HCT116 (cell line): ENCODE measurements at regions not wholly inside any gene's neighbourhood (a gene's known extent, or its start where the extent isn't known, plus 50 kb on each side); places are given as distances from the start of the nearest gene placed in this dataset.

ENCODE experiments used
- CBX3 ChIP-seq: IDR thresholded peaks from 2 replicates; pipeline ENCODE4 v1.6.1; 2012; ENCODE audit warnings: low read depth
- EZH2 ChIP-seq: fragments of 200-600 bp; sonication (generic); IDR thresholded peaks from 2 replicates; pipeline ENCODE4 v1.6.1; 2017; ENCODE audit warnings: antibody characterized with exemption, mixed run types
- EZH2phosphoT487 ChIP-seq: fragments of 200-600 bp; IDR thresholded peaks from 2 replicates; pipeline ENCODE4 v1.6.1; 2018; ENCODE audit warnings: antibody characterized with exemption, borderline replicate concordance
- POLR2A ChIP-seq: IDR thresholded peaks from 2 replicates; pipeline ENCODE4 v1.7.0; 2011; ENCODE audit warnings: borderline replicate concordance; ENCODE audit not compliant: insufficient read depth, insufficient read length; ENCODE audit errors: extremely low read depth
- RAD21 ChIP-seq: IDR thresholded peaks from 2 replicates; pipeline ENCODE4 v1.6.1; 2012; ENCODE audit warnings: low read depth, mild to moderate bottlenecking
- SIN3A ChIP-seq: IDR thresholded peaks from 2 replicates; pipeline ENCODE4 v1.6.1; 2012; ENCODE audit warnings: low read depth
- ZNF274 ChIP-seq: fragments of 200-500 bp; sonication (Bioruptor generic); IDR thresholded peaks from 2 replicates; pipeline ENCODE4 v1.6.1; 2014; ENCODE audit warnings: mild to moderate bottlenecking, low read depth, low read length, inconsistent platforms
- TF ChIP-seq, protein P1 (sequence below), 3 experiments: fragments of 200-600 bp in 1 of 3; sonication (generic) in 1 of 3; IDR thresholded peaks in 2 of 3; conservative IDR thresholded peaks in 1 of 3; 2 replicates each; pipeline ENCODE4 v1.5.1; 2012 to 2017; ENCODE audit warnings: low read depth in 2 of 3, low read length in 2 of 3, antibody characterized with exemption in 1 of 3, borderline replicate concordance in 1 of 3, control low read depth in 1 of 3, mild to moderate bottlenecking in 1 of 3, mixed read lengths in 1 of 3, mixed run types in 1 of 3, moderate library complexity in 1 of 3; ENCODE audit not compliant: insufficient read depth in 1 of 3
- TF ChIP-seq, protein P2 (sequence below): IDR thresholded peaks from 2 replicates; pipeline ENCODE4 v1.6.1; 2012
- TF ChIP-seq, protein P3 (sequence below): IDR thresholded peaks from 2 replicates; pipeline ENCODE4 v1.6.1; 2011; ENCODE audit warnings: mild to moderate bottlenecking, low read length, moderate library complexity; ENCODE audit not compliant: insufficient replicate concordance; ENCODE audit errors: extremely low read depth

DNA sequence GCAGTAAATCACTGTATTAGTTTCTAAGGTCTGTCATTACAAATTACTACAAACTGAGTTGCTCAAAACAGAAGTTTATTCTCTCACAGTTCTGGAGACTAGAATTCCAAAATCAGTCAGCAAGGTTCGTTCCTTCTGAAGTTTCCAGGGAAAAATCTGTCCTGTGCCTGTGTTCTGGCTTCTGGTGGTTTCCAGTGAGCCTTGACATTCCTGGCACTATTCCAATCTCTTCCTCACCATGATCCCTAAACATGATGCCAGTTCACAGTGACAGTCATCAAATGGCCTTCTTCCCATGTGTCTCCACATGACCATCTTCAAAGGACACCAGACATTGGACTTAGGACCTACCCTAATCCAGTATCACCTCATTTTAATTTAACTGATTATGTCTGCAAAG lies 351.4 kb downstream of the PLK2 start:
- TF ChIP-seq POLR2A (no peak), ZNF274 (no peak), RAD21 (no peak), CBX3 (no peak), EZH2phosphoT487 (no peak), SIN3A (no peak), EZH2 (no peak)
- TF ChIP-seq, protein P1, sequence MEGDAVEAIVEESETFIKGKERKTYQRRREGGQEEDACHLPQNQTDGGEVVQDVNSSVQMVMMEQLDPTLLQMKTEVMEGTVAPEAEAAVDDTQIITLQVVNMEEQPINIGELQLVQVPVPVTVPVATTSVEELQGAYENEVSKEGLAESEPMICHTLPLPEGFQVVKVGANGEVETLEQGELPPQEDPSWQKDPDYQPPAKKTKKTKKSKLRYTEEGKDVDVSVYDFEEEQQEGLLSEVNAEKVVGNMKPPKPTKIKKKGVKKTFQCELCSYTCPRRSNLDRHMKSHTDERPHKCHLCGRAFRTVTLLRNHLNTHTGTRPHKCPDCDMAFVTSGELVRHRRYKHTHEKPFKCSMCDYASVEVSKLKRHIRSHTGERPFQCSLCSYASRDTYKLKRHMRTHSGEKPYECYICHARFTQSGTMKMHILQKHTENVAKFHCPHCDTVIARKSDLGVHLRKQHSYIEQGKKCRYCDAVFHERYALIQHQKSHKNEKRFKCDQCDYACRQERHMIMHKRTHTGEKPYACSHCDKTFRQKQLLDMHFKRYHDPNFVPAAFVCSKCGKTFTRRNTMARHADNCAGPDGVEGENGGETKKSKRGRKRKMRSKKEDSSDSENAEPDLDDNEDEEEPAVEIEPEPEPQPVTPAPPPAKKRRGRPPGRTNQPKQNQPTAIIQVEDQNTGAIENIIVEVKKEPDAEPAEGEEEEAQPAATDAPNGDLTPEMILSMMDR (IDR thresholded peaks at IDR 0.05 in 2 of 3, conservative IDR thresholded peaks at IDR 0.05 in 1 of 3; ENCODE audit: borderline replicate concordance in 1 of 3, insufficient read depth in 1 of 3, low read depth in 2 of 3, low read length in 2 of 3): no peak
- TF ChIP-seq, protein P2, sequence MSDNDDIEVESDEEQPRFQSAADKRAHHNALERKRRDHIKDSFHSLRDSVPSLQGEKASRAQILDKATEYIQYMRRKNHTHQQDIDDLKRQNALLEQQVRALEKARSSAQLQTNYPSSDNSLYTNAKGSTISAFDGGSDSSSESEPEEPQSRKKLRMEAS: no peak
- TF ChIP-seq, protein P3, sequence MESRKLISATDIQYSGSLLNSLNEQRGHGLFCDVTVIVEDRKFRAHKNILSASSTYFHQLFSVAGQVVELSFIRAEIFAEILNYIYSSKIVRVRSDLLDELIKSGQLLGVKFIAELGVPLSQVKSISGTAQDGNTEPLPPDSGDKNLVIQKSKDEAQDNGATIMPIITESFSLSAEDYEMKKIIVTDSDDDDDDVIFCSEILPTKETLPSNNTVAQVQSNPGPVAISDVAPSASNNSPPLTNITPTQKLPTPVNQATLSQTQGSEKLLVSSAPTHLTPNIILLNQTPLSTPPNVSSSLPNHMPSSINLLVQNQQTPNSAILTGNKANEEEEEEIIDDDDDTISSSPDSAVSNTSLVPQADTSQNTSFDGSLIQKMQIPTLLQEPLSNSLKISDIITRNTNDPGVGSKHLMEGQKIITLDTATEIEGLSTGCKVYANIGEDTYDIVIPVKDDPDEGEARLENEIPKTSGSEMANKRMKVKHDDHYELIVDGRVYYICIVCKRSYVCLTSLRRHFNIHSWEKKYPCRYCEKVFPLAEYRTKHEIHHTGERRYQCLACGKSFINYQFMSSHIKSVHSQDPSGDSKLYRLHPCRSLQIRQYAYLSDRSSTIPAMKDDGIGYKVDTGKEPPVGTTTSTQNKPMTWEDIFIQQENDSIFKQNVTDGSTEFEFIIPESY: no peak
